ENCODE measurements at regions not wholly inside any gene's neighbourhood (a gene's known extent, or its start where the extent isn't known, plus 50 kb on each side); places are given as distances from the start of the nearest gene placed in this dataset.

DNA sequence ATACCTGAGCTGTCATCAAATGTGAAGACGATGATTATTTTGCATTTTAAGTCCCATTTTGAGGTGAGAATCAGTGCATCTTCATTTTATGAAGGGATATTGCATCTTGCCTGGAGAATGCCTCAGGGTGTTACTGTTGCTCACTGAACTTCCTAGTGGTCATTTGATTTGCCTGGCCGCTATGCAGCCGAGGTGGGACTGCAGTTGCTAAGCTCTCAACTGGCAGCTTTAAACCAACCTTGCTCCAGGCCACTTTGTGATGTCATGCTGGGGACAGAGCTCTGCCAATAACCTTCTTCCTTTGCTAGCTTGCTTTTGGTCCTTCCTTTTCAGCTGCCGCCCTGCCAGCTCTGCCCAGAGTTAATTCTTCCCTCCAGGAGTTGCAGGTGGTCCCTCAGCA is 409.4 kb upstream of the B3GAT1 start:
- no peak for TF ChIP-seq CTCF (IDR thresholded peaks at IDR 0.05; ENCODE audit: borderline replicate concordance, control extremely low read depth, extremely low read depth, insufficient read depth, missing control alignments)
- no peak for DNase-seq (ENCODE audit: low spot score)
- in situ Hi-C loops (cut with MboI; ENCODE audit: low sequenced_read_pairs, unreplicated experiment): no loop called here

DNA sequence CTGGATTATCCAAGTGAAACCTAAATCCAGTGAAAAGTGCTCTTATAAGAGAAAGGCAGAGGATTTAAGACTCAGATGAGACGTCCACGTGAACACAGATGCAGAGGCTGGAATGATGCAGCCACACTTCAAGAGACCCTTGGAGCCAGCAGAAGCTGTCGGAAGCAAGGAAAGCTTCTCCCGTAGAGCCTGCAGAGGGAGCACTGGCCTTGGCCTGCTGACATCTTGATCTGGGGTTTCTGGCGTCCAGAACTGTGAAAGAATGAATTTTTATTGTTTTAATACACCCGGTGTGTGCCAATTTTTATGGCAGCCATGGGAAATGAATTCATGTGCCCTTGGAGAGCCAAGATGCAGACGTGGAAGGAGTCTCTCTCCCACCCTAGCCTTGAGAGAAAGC is 407.0 kb upstream of the B3GAT1 start:
- in situ Hi-C loops (cut with MboI; ENCODE audit: low sequenced_read_pairs, unreplicated experiment): no loop called here
- no peak for TF ChIP-seq CTCF (IDR thresholded peaks at IDR 0.05; ENCODE audit: borderline replicate concordance, control extremely low read depth, extremely low read depth, insufficient read depth, missing control alignments)
- no peak for DNase-seq (ENCODE audit: low spot score)

DNA sequence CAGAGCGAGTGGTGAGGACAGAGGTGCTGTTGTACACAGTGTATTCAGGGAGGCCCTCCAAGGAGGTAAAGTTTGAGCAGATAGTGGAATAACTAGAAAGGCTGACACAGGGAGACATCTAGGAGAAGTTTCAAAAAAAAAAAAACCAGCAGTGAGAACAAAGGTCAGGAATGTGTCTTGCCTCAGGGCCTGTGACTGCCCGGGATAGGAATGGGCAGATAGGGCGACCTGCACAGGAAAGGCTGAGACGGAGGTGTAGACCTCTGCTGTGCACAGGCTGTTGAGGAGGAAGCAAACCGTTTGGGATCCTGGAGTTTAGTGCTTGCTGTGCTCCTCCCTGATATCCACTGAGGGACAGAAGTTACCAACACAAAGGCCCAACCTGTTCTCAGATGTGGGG is 406.5 kb upstream of the B3GAT1 start:
- DNase-seq (ENCODE audit: low spot score): no peak
- in situ Hi-C loops (cut with MboI; ENCODE audit: low sequenced_read_pairs, unreplicated experiment): no loop called here
- no peak for TF ChIP-seq CTCF (IDR thresholded peaks at IDR 0.05; ENCODE audit: borderline replicate concordance, control extremely low read depth, extremely low read depth, insufficient read depth, missing control alignments)

DNA sequence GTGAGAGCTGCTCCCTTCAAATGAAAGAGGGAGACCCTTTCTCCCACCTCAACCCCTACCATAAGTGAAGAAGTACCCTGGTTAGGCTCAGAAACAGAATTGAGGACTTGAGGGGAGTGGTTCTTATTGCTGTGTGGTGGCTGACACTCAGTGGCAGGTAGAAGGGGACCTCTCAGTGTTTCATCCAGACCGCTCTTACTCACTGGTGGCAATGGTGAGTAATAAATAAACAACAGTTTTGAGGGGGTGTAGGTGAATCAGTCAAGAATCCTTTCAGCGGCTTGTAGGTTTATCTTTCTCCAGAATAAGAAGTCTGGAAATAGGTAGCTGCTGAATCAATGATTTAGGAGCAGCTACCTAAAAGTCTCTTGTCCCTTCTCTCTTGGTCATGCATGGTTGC is 403.4 kb upstream of the B3GAT1 start:
- TF ChIP-seq CTCF (IDR thresholded peaks at IDR 0.05; ENCODE audit: borderline replicate concordance, control extremely low read depth, extremely low read depth, insufficient read depth, missing control alignments): no peak
- in situ Hi-C loops (cut with MboI; ENCODE audit: low sequenced_read_pairs, unreplicated experiment): no loop called here

DNA sequence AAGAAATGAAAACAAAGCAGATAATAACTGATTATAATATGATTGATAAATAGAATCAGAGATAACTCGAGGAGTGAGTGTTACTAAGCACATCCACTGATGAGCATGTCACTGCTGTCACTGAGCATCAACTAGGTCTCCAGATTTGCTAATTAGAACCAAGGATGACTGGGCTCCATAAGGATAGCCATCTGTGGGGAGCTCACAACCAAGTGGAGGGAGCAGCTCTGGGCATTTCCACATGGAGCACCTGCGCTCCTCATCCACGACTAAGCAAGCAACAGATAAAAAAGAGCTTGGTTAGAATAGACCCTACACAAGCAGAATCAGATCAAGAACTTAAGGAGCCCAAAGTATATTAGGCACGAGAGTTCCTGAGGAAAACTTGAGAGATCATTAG is 396.0 kb upstream of the B3GAT1 start:
- in situ Hi-C loops (cut with MboI; ENCODE audit: low sequenced_read_pairs, unreplicated experiment): no loop called here
- no peak for DNase-seq (ENCODE audit: low spot score)
- no peak for TF ChIP-seq CTCF (IDR thresholded peaks at IDR 0.05; ENCODE audit: borderline replicate concordance, control extremely low read depth, extremely low read depth, insufficient read depth, missing control alignments)

More for the DNA sequence above, 403.4 kb upstream of the B3GAT1 start:
- DNase-seq (ENCODE audit: low spot score): no peak

GRCh38 chr11:134802598-134802997 is 390.6 kb upstream of the B3GAT1 start:
- no peak for DNase-seq (ENCODE audit: low spot score)
- in situ Hi-C loops (cut with MboI; ENCODE audit: low sequenced_read_pairs, unreplicated experiment): no loop called here
- TF ChIP-seq CTCF (IDR thresholded peaks at IDR 0.05; ENCODE audit: borderline replicate concordance, control extremely low read depth, extremely low read depth, insufficient read depth, missing control alignments): no peak

DNA sequence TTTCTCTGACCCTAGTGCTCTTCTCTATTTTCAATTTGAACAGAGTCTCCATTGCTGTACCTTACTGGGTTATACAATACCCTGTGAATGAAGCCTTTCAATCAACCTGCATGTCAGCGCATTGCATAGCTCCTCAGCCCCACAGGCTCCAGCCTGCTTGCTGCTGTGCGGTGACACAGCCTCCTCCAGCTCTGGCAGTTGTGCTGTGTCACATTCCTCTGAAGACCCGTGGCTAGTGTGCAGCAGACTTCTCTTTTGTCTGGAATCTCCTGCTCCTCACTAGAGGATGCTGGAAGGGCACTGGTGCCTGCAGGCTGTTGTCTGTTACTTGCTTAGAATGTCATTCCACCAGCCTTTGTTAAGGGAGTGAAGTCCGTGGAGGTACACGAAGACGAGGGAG is 390.1 kb upstream of the B3GAT1 start:
- no peak for DNase-seq (ENCODE audit: low spot score)
- TF ChIP-seq CTCF (IDR thresholded peaks at IDR 0.05; ENCODE audit: borderline replicate concordance, control extremely low read depth, extremely low read depth, insufficient read depth, missing control alignments): no peak
- in situ Hi-C loops (cut with MboI; ENCODE audit: low sequenced_read_pairs, unreplicated experiment): no loop called here

All from GM13976 (cell line).